C4-2B (cell line): ENCODE measurements at regions not wholly inside any gene's neighbourhood (a gene's known extent, or its start where the extent isn't known, plus 50 kb on each side); places are given as distances from the start of the nearest gene placed in this dataset.

Experiments
- CTCF ChIP-seq: fragments of 450-650 bp; conservative IDR thresholded peaks from 2 replicates; pipeline ENCODE4 v1.5.1; 2017; ENCODE audit warnings: mild to moderate bottlenecking
- ZFX ChIP-seq: fragments of 450-650 bp; IDR thresholded peaks from 2 replicates; pipeline ENCODE4 v1.6.1; 2017

GRCh38 chr2:154537024-154537423 is 161.5 kb upstream of the KCNJ3 start:
- TF ChIP-seq ZFX (no peak), CTCF (no peak)
